ENCODE measurements at regions not wholly inside any gene's neighbourhood (a gene's known extent, or its start where the extent isn't known, plus 50 kb on each side); places are given as distances from the start of the nearest gene placed in this dataset.

- FAIRE-seq (no peak), ATAC-seq (no peak), DNase-seq (no peak)
- peaks cover 0 to 7% (median 0%) of the 10 kb centered on the region in 3 donors for H3K4me1 ChIP-seq
- no peak for TF ChIP-seq CTCF (IDR thresholded peaks at IDR 0.05)
- intact Hi-C loops (cut with DNase I): no loop called here
- no peak overlapping the region for H3K4me3 ChIP-seq
- no peaks in the 10 kb centered on the region for H3K9me3 ChIP-seq
- H3K27me3 ChIP-seq: no peaks in the 10 kb centered on the region
- H3K36me3 ChIP-seq: no peaks in the 10 kb centered on the region
- WGBS, 2 donors: 57 to 61% methylated on average over 2 of the region's 2 CpGs
- H3K27ac ChIP-seq: no peak overlapping the region
These were observed 289.7 kb upstream of the DNAJC19 start for GRCh38 chr3:181279239-181279565.

- Histone ChIP-seq H3K9me3 (no peaks in the 10 kb centered on the region), H3K36me3 (no peaks in the 10 kb centered on the region), H3K4me1 (peaks cover 0 to 7% (median 0%) of the 10 kb centered on the region in 3 donors), H3K27ac (no peak overlapping the region), H3K4me3 (no peak overlapping the region), H3K27me3 (no peaks in the 10 kb centered on the region)
- no peak for FAIRE-seq
- TF ChIP-seq CTCF (IDR thresholded peaks at IDR 0.05): no peak
- ATAC-seq: no peak
- intact Hi-C loops (cut with DNase I): no loop called here
- DNase-seq: no peak
- 30 to 32% methylated on average over 5 of the region's 5 CpGs for WGBS, 2 donors
These were observed 289.1 kb upstream of the DNAJC19 start for GRCh38 chr3:181278468-181279238.

GRCh38 chr3:181276358-181276896 lies 286.9 kb upstream of the DNAJC19 start:
- intact Hi-C loops (cut with DNase I): no loop called here
- DNase-seq: no peak
- Histone ChIP-seq H3K36me3 (no peaks in the 10 kb centered on the region), H3K4me1 (peaks cover 0 to 7% (median 0%) of the 10 kb centered on the region in 3 donors), H3K27ac (no peak overlapping the region), H3K9me3 (no peaks in the 10 kb centered on the region), H3K27me3 (no peaks in the 10 kb centered on the region), H3K4me3 (no peak overlapping the region)
- TF ChIP-seq CTCF (IDR thresholded peaks at IDR 0.05): no peak
- WGBS, 2 donors: 51 to 64% methylated on average over 6 of the region's 6 CpGs
- ATAC-seq: no peak
- no peak for FAIRE-seq

- intact Hi-C loops (cut with DNase I): no loop called here
- DNase-seq (no peak), FAIRE-seq (no peak), ATAC-seq (no peak)
- WGBS, 2 donors: 78 to 79% methylated on average over 1 of the region's 1 CpG
- no peaks in the 10 kb centered on the region for H3K9me3 ChIP-seq
- H3K4me3 ChIP-seq: no peak overlapping the region
- H3K36me3 ChIP-seq: no peaks in the 10 kb centered on the region
- no peak for TF ChIP-seq CTCF (IDR thresholded peaks at IDR 0.05)
- H3K27me3 ChIP-seq: no peaks in the 10 kb centered on the region
- peaks cover 0 to 4% (median 0%) of the 10 kb centered on the region in 3 donors for H3K4me1 ChIP-seq
- no peak overlapping the region for H3K27ac ChIP-seq
These were observed 284.5 kb upstream of the DNAJC19 start for GRCh38 chr3:181274025-181274424.

- ATAC-seq: no peak
- no peak for DNase-seq
- FAIRE-seq: no peak
- TF ChIP-seq CTCF (IDR thresholded peaks at IDR 0.05): no peak
- H3K9me3 ChIP-seq: no peaks in the 10 kb centered on the region
- H3K27me3 ChIP-seq: no peaks in the 10 kb centered on the region
- H3K27ac ChIP-seq: no peak overlapping the region
- H3K4me3 ChIP-seq: no peak overlapping the region
- no peaks in the 10 kb centered on the region for H3K4me1 ChIP-seq
- intact Hi-C loops (cut with DNase I): no loop called here
- H3K36me3 ChIP-seq: no peaks in the 10 kb centered on the region
These were observed 277.8 kb upstream of the DNAJC19 start for GRCh38 chr3:181267312-181267711.
